Upper lobe of left lung (tissue), 4 donors: ENCODE measurements at regions not wholly inside any gene's neighbourhood (a gene's known extent, or its start where the extent isn't known, plus 50 kb on each side); places are given as distances from the start of the nearest gene placed in this dataset.

ENCODE experiments used
- CTCF ChIP-seq, 6 experiments: fragments of 450-650 bp in 4 of 6; fragments of 200-600 bp in 2 of 6; sonication (generic) in 2 of 6; IDR thresholded peaks; one replicate each; pipeline ENCODE4 v1.5.1; 2016 to 2019; ENCODE audit warnings: antibody characterized with exemption in 6 of 6
- POLR2A ChIP-seq, 4 donors: fragments of 450-650 bp; IDR thresholded peaks; one replicate each; pipeline ENCODE4 v1.5.1; 2016 to 2017; ENCODE audit warnings: antibody characterized with exemption in 4 of 4, mild to moderate bottlenecking in 2 of 4

DNA sequence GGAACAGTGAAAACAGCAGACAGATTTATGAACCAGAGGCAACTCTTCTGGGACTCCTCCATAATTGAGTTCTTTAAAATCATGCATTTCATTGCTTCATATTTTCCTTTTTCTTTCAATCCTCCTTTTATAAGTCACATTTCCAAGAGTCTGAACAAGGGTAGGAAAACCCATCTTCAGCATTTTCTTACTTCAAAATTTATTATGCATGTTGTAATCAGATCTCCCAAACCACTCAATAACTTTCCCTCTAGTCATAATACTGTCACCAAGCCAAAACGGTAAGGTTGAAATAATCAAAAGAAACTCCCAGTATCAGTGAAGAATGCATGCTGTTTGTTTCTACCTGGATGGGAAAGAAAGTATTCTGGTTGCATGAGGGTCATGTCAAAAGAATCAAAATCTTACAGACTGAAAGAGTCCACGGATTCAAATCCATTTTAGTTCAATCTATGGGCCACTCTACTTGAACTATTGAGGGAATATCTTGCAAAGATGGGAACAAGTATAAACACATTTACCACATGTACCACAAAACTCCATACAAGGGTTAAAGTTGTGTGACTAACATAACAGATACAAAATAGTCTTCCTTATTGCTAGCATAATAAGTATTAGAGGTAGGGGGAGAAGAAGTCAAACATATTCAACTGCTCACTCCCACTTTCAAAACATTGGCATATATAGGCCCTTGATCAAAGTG lies 797.3 kb downstream of the MAT2B start:
- TF ChIP-seq CTCF (IDR thresholded peaks at IDR 0.05) (no peak), POLR2A (IDR thresholded peaks at IDR 0.05) (no peak)
